ENCODE measurements at regions not wholly inside any gene's neighbourhood (a gene's known extent, or its start where the extent isn't known, plus 50 kb on each side); places are given as distances from the start of the nearest gene placed in this dataset.

GRCh38 chr9:36770025-36770424, 197.3 kb downstream of the MELK start:
- Histone ChIP-seq H4K20me1 (replicated peaks in 1 of 2; ENCODE audit: control insufficient read depth in 1 of 2, insufficient read depth in 2 of 2, low read length in 2 of 2) (peaks cover 0 to 4% of the 10 kb centered on the region in 2 experiments), H2AFZ (ENCODE audit: low read length) (no peak overlapping the region), H3K4me3 (ENCODE audit: extremely low read depth in 1 of 4, insufficient read depth in 2 of 4, low read depth in 3 of 4, low read length in 4 of 4) (no peak overlapping the region), H3K14ac (ENCODE audit: insufficient read length) (no peak overlapping the region), H3K18ac (ENCODE audit: extremely low read depth, low read length) (no peak overlapping the region), H3K79me1 (ENCODE audit: low read depth, low read length) (no peaks in the 10 kb centered on the region), H2BK12ac (ENCODE audit: low read depth, low read length) (no peak overlapping the region), H3K23me2 (ENCODE audit: low read depth, low read length) (peaks cover 4% of the 10 kb centered on the region), H4K8ac (ENCODE audit: extremely low read depth, insufficient read depth, low read length) (no peak overlapping the region; the same call in 1 of the 2 replicates), H2BK5ac (ENCODE audit: low read depth, low read length) (no peak overlapping the region), H3K23ac (ENCODE audit: insufficient read length) (no peak overlapping the region), H3K27me3 (replicated peaks in 1 of 4; ENCODE audit: control insufficient read depth in 3 of 4, extremely low read depth in 1 of 4, insufficient read depth in 3 of 4, low read length in 3 of 4) (peaks cover 0 to 5% (median 2%) of the 10 kb centered on the region in 4 experiments; a peak in 4 of 7 replicates), H3K4ac (replicated peaks; ENCODE audit: insufficient read length, low read depth, low read length) (no peak overlapping the region), H3K79me2 (ENCODE audit: control insufficient read depth in 1 of 2, insufficient read depth in 2 of 2, low read length in 2 of 2) (no peaks in the 10 kb centered on the region), H2BK120ac (replicated peaks; ENCODE audit: low read depth, low read length) (no peak overlapping the region), H2BK15ac (ENCODE audit: low read length) (no peak overlapping the region), H2BK20ac (ENCODE audit: low read length) (no peak overlapping the region), H3K27ac (ENCODE audit: low read depth, low read length) (no peak overlapping the region), H3K56ac (replicated peaks; ENCODE audit: insufficient read length, low read depth, low read length) (no peak overlapping the region), H3K9ac (replicated peaks in 1 of 4; ENCODE audit: extremely low read depth in 1 of 4, low read depth in 3 of 4, low read length in 3 of 4) (no peak overlapping the region), H4K91ac (replicated peaks; ENCODE audit: insufficient read length, low read length) (no peak overlapping the region), H3K4me1 (replicated peaks in 1 of 4; ENCODE audit: control insufficient read depth in 3 of 4, insufficient read depth in 4 of 4, low read length in 3 of 4) (peaks cover 0 to 14% (median 5%) of the 10 kb centered on the region in 4 experiments; a peak in 4 of 7 replicates), H3K4me2 (ENCODE audit: insufficient read depth in 1 of 2, low read depth in 2 of 2, low read length in 2 of 2) (no peak overlapping the region), H4K5ac (ENCODE audit: insufficient read length, low read depth, low read length) (no peak overlapping the region), H3K36me3 (ENCODE audit: control insufficient read depth in 2 of 4, insufficient read depth in 4 of 4, low read length in 3 of 4) (no peaks in the 10 kb centered on the region), H3K9me3 (ENCODE audit: insufficient read depth in 2 of 2, low read depth in 1 of 2, low read length in 1 of 2) (no peaks in the 10 kb centered on the region), H2AK5ac (ENCODE audit: low read depth, low read length) (no peak overlapping the region)
- no peak for TF ChIP-seq KDM5A (IDR thresholded peaks at IDR 0.05; ENCODE audit: low read length)
- no peak for TF ChIP-seq GTF2F1 (IDR thresholded peaks at IDR 0.05; ENCODE audit: borderline replicate concordance, low read depth, low read length)
- no peak for TF ChIP-seq BACH1 (IDR thresholded peaks at IDR 0.05; ENCODE audit: low read length)
- no peak for TF ChIP-seq ATF2 (IDR thresholded peaks at IDR 0.05; ENCODE audit: low read length)
- no peak for TF ChIP-seq GABPA (IDR thresholded peaks at IDR 0.05; ENCODE audit: borderline replicate concordance, insufficient read depth, low read length)
- no peak for TF ChIP-seq RBBP5 (IDR thresholded peaks at IDR 0.05; ENCODE audit: borderline replicate concordance, low read depth, low read length)
- POLR2A ChIA-PET (ENCODE audit: partially characterized antibody): interaction anchor here (0.7 kb wide), 1 partner anchor 353 kb away, joined by 3 read pairs; no protein-coding TSS in a partner anchor
- DNase-seq (ENCODE audit: low read depth in 1 of 2, low spot score in 2 of 2) (no peak), FAIRE-seq (no peak)
- CTCF ChIA-PET (ENCODE audit: partially characterized antibody): interaction anchor here (0.6 to 1.2 kb wide), 3 partner anchors 21 to 567 kb away, joined by 3 to 6 read pairs (median 4); no protein-coding TSS in a partner anchor
- WGBS, 2 experiments (ENCODE audit: extremely low coverage in 1 of 2, insufficient coverage in 1 of 2, insufficient read length in 1 of 2, insufficient replicate concordance in 2 of 2, low coverage in 1 of 2, low lambda C conversion rate in 2 of 2, missing lambda C conversion rate in 1 of 2): 79% methylated on average over 9 of the region's 9 CpGs; no CpG with 5 or more reads in 1 of the 2 experiments

All from H1 (cell line).